ENCODE measurements at regions not wholly inside any gene's neighbourhood (a gene's known extent, or its start where the extent isn't known, plus 50 kb on each side); places are given as distances from the start of the nearest gene placed in this dataset.

DNA sequence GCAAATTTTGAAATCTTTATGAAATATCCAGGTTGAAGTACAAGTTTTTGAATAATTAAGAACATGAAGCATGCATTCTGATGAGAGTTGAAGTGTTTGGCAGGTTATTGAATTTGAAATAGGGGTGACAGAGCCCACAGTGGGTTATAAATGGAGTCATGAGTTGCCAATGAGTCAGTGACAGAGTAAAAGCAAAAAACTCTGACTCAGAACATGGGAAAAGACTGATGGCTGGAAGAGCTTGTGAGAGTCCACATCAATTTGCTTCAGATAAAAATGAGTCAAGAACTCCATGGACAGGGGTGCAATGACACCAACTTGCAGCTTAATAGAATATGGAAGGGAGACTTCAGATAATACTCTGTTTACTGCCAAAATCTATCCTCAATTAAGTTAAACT, 105.3 kb downstream of the SLC6A15 start:
- POLR2A ChIA-PET, result no interaction called here
- CTCF ChIA-PET, result no interaction called here

DNA sequence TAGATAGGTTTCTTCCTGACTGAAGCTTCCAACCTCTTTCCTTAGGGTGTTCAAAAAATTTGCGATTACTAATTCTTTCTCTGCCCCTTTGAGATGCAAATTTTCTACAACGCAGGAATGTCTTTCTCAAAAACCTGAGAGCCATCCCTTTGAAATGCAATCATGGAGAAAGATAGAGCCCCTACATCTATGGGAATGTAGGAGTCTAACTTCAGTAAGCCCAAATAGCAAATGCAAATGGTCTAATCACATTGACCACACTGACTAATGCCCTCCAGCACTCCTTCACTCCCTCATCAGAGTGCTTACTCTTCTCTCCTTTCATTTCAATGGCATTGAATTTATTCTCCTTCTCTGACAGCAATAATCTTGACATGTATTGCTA, 107.1 kb downstream of the SLC6A15 start:
- CTCF ChIA-PET, result no interaction called here

DNA sequence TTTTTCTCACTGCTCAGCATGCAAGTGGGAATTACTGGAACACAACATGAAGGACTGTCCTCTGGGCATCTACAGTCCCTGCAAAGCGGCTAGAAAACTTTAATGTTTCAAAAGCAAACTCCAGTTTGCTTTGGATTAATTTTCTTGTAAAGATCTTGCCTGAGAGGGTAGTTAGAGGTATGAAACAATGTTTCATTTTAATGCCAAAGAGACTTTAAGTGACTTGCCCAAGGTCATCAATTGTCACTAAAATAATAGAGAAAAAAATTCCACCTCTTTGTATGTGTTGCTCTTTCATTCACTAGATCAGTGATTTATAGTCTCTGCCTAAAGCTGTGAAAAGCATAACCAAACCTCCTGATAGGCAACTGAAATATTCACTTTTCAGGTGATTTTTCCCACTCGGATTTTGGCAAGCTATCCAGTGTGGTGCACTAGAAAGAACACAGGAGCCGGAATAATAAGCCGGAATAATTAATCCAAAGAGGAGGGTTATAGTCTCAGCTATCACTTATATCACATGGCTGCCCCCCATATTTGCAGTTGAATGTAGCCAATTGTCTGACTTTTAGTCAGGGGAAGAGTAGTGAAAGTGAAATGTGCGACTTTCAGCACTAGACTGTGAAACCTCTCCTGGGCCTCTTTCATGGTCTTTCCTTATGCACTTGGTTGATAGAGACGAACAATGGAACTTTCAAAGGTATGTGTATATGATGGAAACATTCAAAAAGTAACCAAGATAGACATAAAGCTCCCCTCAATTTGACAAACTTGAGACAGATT, 107.7 kb downstream of the SLC6A15 start:
- ChIA-PET POLR2A (no interaction called here), CTCF (no interaction called here)

More for the DNA sequence above, 107.1 kb downstream of the SLC6A15 start:
- POLR2A ChIA-PET, result no interaction called here

DNA sequence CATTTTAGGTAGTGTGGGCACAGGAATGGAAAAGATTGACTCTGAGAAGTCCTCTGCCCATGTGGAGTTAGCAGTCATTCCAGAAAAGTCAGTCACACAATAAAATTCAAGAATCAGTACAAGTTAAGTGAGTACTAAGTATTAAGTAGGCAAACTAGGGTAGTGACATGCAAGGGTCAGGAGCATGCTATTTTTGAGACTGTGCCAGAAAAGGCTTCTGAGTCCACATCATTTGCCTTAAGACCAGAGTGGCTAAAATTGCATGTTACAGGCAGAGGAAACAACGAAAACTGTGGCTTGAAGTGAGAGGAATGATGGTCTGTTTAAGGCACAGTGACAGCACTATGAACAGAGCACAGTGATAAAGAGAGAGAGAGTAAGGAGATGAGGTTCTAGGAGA, 108.9 kb downstream of the SLC6A15 start:
- ChIA-PET POLR2A (no interaction called here), CTCF (no interaction called here)

DNA sequence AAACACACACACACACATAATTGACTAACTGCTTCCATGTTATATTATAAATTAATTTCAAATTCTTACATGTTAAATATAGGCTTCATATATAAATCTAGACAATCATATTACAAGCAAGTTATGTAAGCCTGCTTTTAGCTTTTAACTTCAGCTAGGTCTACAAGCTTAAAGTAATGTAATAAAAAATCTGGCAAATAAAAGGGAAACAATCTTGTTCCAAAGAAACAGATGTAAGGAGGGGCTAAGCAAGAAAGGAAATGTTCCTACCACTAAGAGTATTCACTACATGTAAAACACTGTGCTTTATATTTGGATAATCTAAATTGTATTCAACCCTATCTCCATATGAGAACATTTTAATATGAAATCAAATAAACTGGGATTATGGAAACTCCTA, 110.4 kb downstream of the SLC6A15 start:
- POLR2A ChIA-PET, result no interaction called here
- CTCF ChIA-PET, result no interaction called here

DNA sequence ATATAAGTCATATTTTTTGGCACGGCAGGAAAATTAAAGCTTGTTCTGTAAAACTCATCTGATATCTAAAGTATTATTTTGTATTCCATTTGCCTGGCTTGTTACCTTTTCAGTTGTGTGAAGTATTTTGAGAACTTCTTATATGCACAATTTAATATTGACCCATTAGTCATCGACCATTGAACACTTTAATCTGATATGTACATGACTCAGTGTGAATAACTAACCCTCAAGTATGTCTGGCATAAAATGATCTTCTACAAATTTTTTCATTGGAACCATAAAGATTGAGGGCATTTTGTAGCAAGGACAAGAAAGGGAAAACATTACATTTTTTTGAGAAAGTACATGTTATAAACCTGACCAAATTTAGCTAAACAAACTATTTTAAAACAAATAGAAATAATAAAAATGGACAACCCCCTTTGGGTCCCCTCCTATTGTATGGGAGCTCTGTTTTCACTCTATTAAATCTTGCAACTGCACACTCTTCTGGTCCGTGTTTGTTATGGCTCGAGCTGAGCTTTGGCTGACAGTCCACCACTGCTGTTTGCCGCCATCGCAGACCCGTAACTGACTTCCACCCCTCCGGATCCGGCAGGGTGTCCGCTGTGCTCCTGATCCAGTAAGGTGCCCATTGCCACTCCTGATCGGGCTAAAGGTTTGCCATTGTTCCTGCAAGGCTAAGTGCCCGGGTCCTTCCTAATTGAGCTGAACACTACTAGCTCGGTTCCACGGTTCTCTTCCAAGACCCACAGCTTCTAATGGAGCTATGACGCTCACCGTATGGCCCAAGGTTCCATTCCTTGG, 118.8 kb downstream of the SLC6A15 start:
- ChIA-PET CTCF (no interaction called here), POLR2A (no interaction called here)

DNA sequence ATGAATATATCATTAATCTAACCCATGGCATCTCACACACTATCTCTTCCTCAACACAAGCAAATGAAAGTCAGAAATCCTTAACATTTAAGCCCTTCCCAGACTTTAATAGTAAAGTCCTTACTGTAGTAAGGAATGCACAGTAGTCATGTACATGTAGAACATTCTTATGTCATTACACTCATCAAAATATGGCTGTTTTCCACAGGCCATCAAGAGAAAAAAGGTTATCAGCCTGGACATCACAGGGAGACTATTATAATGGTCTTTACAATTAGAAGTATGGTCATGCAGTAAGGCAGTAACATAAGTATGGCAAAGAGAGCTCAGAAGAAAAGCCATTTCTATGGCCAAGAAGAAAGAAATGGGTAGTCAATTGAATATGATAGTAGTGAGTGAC, 121.2 kb downstream of the SLC6A15 start:
- POLR2A ChIA-PET, result no interaction called here
- CTCF ChIA-PET, result no interaction called here

DNA sequence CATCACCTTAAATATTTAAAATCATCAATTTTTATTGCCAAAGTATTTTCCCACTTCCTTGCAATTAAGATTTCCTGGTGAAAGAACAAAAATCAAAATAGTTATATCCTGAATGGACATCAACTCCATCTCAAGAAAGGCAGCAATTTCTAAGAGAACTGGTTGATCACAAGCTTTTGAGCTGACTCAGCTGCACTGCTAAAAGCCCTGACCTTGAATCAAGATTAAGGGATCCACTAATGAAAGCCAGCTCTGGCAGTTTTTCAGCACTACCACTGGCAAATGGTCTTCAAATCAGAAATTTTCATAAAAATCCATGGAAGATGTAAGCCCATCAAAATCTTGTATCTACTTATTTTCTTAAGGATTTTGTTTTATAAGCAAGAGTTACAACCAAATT, 123.4 kb downstream of the SLC6A15 start:
- CTCF ChIA-PET, result no interaction called here
- POLR2A ChIA-PET, result no interaction called here

DNA sequence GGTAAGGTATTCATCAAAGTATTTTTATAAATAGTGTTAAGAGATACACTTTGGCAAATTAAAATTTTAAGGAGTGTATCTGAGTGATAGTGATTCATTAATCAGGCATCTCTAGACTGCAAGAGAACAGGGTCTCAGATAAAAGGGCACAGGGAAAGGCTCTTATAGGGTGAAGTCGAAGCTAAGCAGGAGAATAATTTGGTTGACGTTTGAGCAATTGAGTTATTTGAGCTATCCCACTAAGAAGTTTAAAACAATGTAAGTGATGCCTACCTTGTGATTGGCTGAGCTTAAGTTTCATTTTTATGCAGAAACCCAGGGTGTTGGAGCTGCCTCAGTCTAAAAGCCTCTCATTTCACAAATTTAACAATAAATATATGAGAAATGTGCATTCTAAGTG, 125.3 kb downstream of the SLC6A15 start:
- CTCF ChIA-PET, result no interaction called here
- POLR2A ChIA-PET, result no interaction called here

DNA sequence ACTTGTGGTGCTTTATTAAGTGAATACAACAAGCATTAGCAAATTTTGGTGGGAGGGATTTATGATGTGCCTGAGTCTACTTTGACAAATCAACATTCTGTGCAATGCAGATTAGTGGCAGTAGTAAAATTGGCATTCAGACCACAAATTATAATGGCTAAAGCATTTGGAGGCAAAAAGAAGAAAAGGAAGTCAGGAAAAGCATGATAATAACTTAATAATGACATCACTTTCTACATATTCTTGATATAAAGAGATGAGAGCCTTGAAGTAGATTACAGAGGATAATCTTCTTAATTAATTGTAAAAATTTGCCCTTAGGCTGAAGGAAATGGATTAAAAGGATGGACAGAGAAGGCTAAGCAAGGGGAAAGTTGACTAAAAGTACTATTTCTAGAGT, 126.0 kb downstream of the SLC6A15 start:
- CTCF ChIA-PET, result no interaction called here
- POLR2A ChIA-PET, result no interaction called here

DNA sequence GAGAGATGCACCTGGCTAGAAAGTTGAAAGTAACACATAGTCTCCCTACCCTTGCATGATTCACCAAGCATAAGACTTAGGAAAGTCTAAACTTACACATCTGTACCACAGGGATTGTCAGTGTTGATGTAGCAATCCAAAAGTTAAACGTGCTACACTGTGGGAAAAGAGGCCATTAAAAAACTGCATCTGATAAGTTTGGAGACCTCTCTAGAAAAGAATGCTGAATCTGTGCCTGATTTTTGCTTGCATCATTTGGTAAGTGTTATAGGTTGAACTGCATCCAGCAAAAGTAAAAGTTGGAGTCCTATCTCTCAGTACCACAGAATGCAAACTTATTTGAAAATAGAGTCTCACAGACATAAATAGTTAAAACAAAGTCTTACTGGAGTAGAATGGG, 126.6 kb downstream of the SLC6A15 start:
- POLR2A ChIA-PET, result no interaction called here
- CTCF ChIA-PET, result no interaction called here

DNA sequence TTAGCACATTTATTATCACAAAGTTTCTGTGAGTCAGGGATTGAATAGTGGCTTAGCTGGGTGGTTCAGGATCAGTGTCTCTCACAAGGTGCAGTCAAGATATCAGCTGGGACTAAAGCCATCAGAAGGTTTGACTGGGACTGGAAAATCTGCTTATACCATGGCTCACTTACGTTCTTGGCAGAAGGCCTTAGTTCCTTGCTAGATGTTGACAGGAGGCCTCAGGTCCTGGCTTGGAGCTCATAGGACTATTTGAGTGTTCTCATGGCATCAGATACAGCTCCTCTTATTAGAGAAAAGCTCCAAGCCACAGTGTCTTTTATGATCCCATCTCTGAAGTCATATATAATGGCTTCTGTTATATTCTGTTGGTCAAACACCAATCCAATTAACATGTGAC, 127.3 kb downstream of the SLC6A15 start:
- ChIA-PET POLR2A (no interaction called here), CTCF (no interaction called here)

DNA sequence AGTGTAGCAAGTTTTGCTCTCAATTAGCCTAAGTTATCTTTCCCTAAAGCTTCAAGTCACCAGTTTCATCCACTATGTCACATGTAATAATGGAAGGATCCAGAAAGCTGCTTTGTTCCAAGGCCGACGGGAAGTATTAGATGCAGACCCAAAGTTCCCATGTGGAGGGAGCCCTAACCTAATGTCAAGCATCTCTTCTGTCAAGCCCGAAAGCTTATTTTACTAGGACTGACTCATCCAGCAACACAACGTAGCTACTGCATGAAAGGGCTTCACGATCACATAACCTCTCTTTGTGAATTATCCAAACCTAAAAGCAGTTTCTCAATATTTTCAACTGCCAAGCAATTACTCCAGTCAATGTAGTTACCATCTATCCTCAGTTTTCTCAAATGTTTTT, 133.4 kb downstream of the SLC6A15 start:
- CTCF ChIA-PET, result no interaction called here
- POLR2A ChIA-PET, result no interaction called here

DNA sequence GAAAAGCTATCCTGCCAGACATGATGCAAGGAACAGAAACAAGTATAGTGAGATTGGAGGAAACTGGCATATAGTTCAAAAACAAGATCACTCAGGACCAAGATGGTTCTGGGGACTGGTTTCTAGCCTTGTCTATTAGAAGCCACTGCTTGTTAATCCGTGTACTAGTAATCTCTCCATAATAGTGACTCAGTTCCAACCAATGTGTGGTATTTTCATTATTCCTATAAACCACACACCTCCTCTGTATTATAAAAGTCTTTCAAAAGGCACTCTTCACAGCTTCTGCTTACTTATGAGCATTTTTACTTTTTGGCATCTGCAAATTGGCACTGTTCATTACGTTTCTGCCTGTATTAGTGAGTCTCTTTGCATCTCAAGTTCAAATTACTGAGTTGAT, 140.3 kb downstream of the SLC6A15 start:
- ChIA-PET CTCF (no interaction called here), POLR2A (no interaction called here)

DNA sequence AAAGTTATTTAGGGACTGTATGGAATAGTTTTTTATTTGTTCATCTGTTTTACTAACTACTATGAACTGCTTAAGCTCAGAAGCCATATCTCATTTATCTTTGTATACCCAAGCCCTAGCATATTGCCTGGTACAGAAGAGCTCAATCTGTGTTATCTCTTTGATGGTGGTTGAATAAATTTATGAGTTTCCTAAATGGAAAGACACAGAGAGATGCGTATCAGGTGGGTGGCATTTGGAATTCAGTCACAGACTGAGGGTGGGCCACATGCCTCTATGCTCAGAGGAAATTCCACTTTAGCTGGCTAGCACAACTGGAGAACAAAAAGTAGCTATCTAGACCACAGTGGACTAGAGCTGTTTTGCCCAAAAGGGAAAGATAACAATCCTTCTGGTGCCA, 145.5 kb downstream of the SLC6A15 start:
- CTCF ChIA-PET, result no interaction called here
- POLR2A ChIA-PET, result no interaction called here

DNA sequence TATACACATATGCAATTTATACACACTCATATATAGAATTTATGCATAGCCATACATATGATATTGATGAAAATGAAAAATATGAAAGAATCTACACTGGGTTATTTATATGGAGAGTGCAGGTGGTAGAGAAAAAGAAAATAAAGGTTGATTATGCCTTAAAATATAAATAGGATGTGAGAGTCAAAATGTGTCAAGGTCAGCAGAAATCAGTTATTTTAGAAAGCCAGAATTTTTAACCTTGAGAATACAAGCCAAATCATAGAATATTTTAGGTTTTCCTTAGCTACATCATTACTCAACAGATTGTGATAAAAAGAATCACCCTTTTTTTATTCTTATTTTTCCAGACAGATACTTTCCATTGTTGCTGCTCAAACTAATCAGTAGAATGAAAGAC, 146.2 kb downstream of the SLC6A15 start:
- ChIA-PET POLR2A (no interaction called here), CTCF (no interaction called here)

DNA sequence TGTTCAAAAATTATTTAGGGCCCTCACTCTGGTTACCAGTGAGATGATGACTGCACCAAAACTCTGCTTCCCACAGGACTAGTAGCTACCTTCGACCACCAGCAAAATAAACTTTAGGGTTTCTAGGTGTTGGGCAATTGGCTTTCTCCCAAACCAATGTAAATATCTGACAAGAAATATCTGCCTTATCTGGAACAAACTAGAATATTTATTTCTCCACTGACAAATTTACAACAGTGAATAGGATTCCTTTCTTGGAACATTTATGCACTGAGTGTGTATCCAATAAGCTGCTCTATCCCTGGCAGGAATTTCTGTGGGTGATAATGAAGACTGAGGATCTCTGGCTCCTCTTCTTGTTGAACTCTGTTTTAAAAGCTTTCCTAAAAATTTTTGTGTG, 148.6 kb downstream of the SLC6A15 start:
- ChIA-PET CTCF (no interaction called here), POLR2A (no interaction called here)

DNA sequence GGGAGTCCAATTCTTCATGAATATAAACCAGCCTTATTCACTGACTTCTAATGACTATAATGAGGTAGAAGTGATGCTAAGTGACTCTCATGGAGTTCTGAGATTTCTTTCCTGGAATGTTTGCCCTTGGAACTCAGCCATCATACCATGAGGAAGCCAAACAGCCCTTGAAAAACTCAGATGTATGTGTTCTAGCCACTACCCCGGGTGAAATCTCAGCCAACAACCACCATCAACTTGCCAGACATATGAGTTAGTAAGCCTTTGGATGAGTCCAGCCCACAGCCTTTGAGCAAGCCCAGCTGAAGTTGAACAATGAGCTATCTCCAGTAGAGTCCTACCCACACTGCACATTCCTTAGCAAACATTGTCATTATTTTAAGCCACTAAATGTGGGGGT, 149.5 kb downstream of the SLC6A15 start:
- ChIA-PET POLR2A (no interaction called here), CTCF (no interaction called here)

DNA sequence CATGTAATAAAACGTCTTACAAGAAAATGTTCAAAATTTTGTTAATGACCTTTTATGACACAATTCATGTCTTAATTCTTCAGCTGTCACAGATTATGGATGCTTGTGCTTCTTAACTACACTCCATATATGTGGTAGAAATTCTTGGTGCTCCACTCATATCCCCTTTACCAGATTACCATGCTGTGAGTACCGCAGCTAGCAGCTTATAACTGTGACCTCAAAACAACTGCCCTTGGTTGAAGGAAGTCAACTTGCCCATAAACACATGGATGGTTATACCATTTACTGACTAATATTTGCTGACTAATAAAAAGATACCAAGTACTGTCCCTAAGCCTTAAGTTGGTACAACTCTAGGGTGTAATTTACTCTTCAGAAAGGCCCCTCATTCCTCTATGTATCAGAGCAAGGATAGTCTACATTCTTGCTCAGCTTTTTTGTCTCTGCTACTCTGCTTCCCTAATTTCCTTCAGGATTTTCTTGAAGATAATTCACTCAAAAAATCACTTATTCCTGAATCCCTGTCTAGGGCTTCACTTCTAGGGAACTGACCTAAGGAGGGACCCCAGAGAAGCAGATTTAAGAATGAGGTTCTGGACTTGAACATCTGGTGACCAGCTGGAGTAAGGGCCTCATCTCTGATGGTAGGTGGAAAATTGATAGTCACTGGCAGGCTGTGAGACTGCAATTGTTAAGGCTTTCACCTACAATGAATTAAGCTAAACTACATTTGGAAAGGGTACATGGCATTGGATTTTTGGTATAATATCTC, 152.3 kb downstream of the SLC6A15 start:
- POLR2A ChIA-PET, result no interaction called here

DNA sequence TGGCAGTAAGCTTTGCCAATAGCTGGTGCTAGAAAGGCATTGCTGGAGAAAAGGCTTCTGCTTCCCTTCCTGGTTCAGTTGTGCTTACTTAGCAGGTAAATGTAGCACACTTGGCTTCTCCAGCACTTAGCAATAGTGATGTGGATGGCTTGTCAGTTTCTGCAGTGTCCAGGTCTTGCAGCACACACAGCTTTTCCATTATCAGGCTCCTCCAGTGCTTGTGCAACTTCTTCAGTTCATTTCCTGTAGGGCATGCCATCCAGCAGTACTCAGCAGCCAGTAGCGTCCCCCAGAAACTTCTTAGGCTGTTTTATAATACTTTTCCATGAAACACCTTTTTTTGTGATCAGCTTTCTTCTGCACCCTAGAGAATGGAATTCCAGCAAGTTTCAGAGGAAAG, 154.6 kb downstream of the SLC6A15 start:
- CTCF ChIA-PET, result no interaction called here
- POLR2A ChIA-PET, result no interaction called here

More for the DNA sequence above, 152.3 kb downstream of the SLC6A15 start:
- CTCF ChIA-PET, result no interaction called here

DNA sequence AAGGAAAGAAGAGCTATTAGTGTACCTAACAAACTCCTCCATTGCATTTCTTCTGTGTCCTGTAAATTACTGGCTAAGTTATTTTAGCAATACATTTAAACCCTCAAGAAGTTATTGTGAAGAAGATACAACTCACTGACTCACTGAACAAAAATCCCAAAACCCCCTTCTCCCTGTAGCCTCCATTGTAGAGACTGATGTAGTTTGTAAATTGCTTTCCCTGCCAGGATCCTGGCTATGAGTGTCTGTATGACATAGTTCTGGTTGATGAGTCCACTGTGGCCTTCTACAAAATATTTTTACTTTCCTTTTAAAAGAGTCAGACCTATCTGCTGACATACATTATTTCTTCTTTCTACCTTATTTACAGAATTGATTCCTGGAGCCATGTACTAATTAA, 155.6 kb downstream of the SLC6A15 start:
- CTCF ChIA-PET, result no interaction called here
- POLR2A ChIA-PET, result no interaction called here
